ENCODE measurements at regions not wholly inside any gene's neighbourhood (a gene's known extent, or its start where the extent isn't known, plus 50 kb on each side); places are given as distances from the start of the nearest gene placed in this dataset.
"Not testable (repeated sequence)": the region's sequence is repeated elsewhere in the genome, so short reads cannot be mapped to it uniquely, and the experiment has no call there.

- DNase-seq, result no peak
Observed at GRCh38 chr7:4319280-4319679, 362.8 kb upstream of the FOXK1 start.

- peak; percentile 96 for DNase-seq
Observed at GRCh38 chr7:4325732-4326131, 356.4 kb upstream of the FOXK1 start.

GRCh38 chr7:4331711-4332110 is 350.4 kb upstream of the FOXK1 start:
- no peak for DNase-seq

GRCh38 chr7:4338556-4338955 is 343.5 kb upstream of the FOXK1 start:
- no peak for DNase-seq

- peak; percentile 31 for DNase-seq
Observed at GRCh38 chr7:4343272-4344247, 338.5 kb upstream of the FOXK1 start.

GRCh38 chr7:4345004-4345403 is 337.1 kb upstream of the FOXK1 start:
- DNase-seq, result no peak

GRCh38 chr7:4352069-4352468 is 330.0 kb upstream of the FOXK1 start:
- no peak for DNase-seq

- DNase-seq, result no peak
Observed at GRCh38 chr7:4361774-4362173, 320.3 kb upstream of the FOXK1 start.

- no peak for DNase-seq
Observed at GRCh38 chr7:4383584-4383983, 298.5 kb upstream of the FOXK1 start.

GRCh38 chr7:4386190-4386589 is 295.9 kb upstream of the FOXK1 start:
- no peak for DNase-seq

GRCh38 chr7:4391103-4391502 is 291.0 kb upstream of the FOXK1 start:
- not testable (repeated sequence) for DNase-seq

GRCh38 chr7:4394736-4395135 is 287.4 kb upstream of the FOXK1 start:
- DNase-seq, result no peak

- no peak for DNase-seq
Observed at GRCh38 chr7:4399121-4399520, 283.0 kb upstream of the FOXK1 start.

GRCh38 chr7:4399596-4399995 is 282.5 kb upstream of the FOXK1 start:
- DNase-seq, result no peak

GRCh38 chr7:4406288-4407058 is 275.6 kb upstream of the FOXK1 start:
- DNase-seq, result no peak

- no peak for DNase-seq
Observed at GRCh38 chr7:4409946-4410345, 272.1 kb upstream of the FOXK1 start.

GRCh38 chr7:4416396-4417056 is 265.6 kb upstream of the FOXK1 start:
- DNase-seq, result no peak

GRCh38 chr7:4428526-4428925 is 253.6 kb upstream of the FOXK1 start:
- no peak for DNase-seq

GRCh38 chr7:4430227-4430626 is 251.9 kb upstream of the FOXK1 start:
- no peak for DNase-seq

- DNase-seq, result no peak
Observed at GRCh38 chr7:4434306-4434705, 247.8 kb upstream of the FOXK1 start.

- no peak for DNase-seq
Observed at GRCh38 chr7:4436361-4436895, 245.7 kb upstream of the FOXK1 start.

GRCh38 chr7:4436936-4437335 is 245.2 kb upstream of the FOXK1 start:
- no peak for DNase-seq

GRCh38 chr7:4437916-4438315 is 244.2 kb upstream of the FOXK1 start:
- DNase-seq, result no peak

Data from MV-4-11 (cell line).